Suprapubic skin (tissue), 4 donors: ENCODE measurements at regions not wholly inside any gene's neighbourhood (a gene's known extent, or its start where the extent isn't known, plus 50 kb on each side); places are given as distances from the start of the nearest gene placed in this dataset.

Experiments
- DNase-seq, 2 donors: peaks; one replicate each; pipeline ENCODE4 v3.0.0-alpha.2; 2019; ENCODE audit warnings: low spot score in 2 of 2
- H3K27ac ChIP-seq: fragments of 200-600 bp; sonication (generic); one replicate; pipeline ENCODE4 v1.5.1; 2019
- H3K27me3 ChIP-seq: fragments of 200-600 bp; sonication (generic); one replicate; pipeline ENCODE4 v1.5.1; 2019
- H3K36me3 ChIP-seq: fragments of 200-600 bp; sonication (generic); one replicate; pipeline ENCODE4 v1.5.1; 2019
- H3K4me1 ChIP-seq: fragments of 200-600 bp; sonication (generic); one replicate; pipeline ENCODE4 v1.5.1; 2019
- H3K4me3 ChIP-seq: fragments of 200-600 bp; sonication (generic); one replicate; pipeline ENCODE4 v1.5.1; 2019; ENCODE audit warnings: mild to moderate bottlenecking
- H3K9me3 ChIP-seq: fragments of 200-600 bp; sonication (generic); one replicate; pipeline ENCODE4 v1.5.1; 2019
- EP300 ChIP-seq: sonication (generic); formaldehyde crosslinking; IDR thresholded peaks from one replicate; pipeline ENCODE4 v1.6.1; 2017; ENCODE audit warnings: antibody characterized with exemption
- POLR2A ChIP-seq, 2 donors: fragments of 450-650 bp; IDR thresholded peaks; one replicate each; pipeline ENCODE4 v1.6.1; 2017; ENCODE audit warnings: antibody characterized with exemption in 2 of 2, mild to moderate bottlenecking in 2 of 2, moderate library complexity in 2 of 2
- POLR2AphosphoS5 ChIP-seq, 3 donors: sonication (generic); formaldehyde crosslinking; IDR thresholded peaks; one replicate each; pipeline ENCODE4 v1.6.1; 2017; ENCODE audit warnings: antibody characterized with exemption in 3 of 3
- WGBS: methylation state at CpG from one replicate; pipeline ENCODE4 v1.1.5; 2018; 5-methylcytosine and 5-hydroxymethylcytosine counted together
- TF ChIP-seq, protein P1 (sequence below), 2 donors: fragments of 200-600 bp in 1 of 2; fragments of 450-650 bp in 1 of 2; sonication (generic) in 1 of 2; IDR thresholded peaks; one replicate each; pipeline ENCODE4 v1.5.1; 2016 to 2019; ENCODE audit warnings: antibody characterized with exemption in 2 of 2, mild to moderate bottlenecking in 1 of 2, moderate library complexity in 1 of 2

DNA sequence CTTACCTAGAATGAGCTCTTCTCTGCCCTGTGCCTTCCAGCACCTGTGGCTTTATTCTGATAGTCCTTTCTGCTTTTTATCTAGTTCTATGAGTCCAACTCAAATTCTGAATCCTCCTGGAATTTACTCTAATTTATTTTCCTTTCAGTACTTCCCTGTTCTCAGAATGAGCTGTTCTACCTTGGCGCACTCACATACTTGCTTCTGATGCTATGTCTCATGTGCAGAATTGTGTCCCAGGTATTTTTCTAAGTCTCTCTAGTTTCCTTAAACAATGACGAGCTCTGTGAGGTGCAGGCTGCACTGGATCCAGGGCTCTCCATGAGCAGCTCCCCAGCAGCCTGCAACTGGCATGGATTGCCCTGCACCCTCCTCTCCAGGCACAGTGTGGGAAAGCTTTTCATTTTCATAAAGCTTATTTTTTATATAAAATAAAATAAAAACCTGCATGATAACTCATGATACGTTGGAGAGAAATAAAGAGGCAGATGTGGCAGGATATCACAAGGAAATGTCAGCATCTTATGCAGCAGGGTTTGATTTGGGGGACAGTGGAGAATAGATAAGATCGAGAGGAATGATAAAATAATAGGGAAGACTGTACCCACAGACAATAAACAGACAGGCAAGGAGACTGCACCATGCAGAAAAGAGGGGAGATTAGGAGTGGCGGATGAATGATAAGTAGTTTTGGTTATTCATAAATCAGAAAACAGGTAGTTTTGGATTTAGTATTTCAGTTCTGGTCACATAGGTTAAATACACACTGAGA, 258.2 kb upstream of the POM121L12 start:
- 75% methylated on average over 5 of the region's 5 CpGs for WGBS

DNA sequence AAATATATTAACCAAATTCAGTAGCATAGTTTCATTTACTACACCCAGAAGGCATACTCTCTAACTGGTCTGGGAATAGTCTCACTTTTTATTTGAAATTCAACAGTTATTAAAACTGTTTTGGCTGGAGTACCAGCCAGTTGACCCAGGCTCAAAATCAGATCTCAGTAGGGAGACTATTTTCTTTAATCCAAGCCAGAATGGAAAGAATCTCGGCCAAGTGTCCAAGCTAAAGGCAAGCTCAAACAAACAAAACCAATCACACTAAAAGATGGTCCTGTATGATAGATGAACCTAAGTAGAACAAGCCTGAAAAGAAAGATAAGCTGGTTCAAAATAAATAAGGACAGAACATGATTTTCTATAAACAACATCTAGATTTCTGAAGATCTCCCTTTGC, 259.6 kb upstream of the POM121L12 start:
- Histone ChIP-seq H3K36me3 (no peaks in the 10 kb centered on the region), H3K27me3 (no peaks in the 10 kb centered on the region), H3K4me3 (no peak overlapping the region), H3K4me1 (no peaks in the 10 kb centered on the region), H3K9me3 (peaks cover 3% of the 10 kb centered on the region), H3K27ac (no peak overlapping the region)
- TF ChIP-seq EP300: no peak
- no peak for TF ChIP-seq POLR2A (IDR thresholded peaks at IDR 0.05)
- TF ChIP-seq POLR2AphosphoS5 (IDR thresholded peaks at IDR 0.05): no peak
- TF ChIP-seq, protein P1, sequence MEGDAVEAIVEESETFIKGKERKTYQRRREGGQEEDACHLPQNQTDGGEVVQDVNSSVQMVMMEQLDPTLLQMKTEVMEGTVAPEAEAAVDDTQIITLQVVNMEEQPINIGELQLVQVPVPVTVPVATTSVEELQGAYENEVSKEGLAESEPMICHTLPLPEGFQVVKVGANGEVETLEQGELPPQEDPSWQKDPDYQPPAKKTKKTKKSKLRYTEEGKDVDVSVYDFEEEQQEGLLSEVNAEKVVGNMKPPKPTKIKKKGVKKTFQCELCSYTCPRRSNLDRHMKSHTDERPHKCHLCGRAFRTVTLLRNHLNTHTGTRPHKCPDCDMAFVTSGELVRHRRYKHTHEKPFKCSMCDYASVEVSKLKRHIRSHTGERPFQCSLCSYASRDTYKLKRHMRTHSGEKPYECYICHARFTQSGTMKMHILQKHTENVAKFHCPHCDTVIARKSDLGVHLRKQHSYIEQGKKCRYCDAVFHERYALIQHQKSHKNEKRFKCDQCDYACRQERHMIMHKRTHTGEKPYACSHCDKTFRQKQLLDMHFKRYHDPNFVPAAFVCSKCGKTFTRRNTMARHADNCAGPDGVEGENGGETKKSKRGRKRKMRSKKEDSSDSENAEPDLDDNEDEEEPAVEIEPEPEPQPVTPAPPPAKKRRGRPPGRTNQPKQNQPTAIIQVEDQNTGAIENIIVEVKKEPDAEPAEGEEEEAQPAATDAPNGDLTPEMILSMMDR (IDR thresholded peaks at IDR 0.05): no peak
- DNase-seq: no peak
- WGBS: 76% methylated on average over 1 of the region's 1 CpG

More for the DNA sequence above, 258.2 kb upstream of the POM121L12 start:
- H3K27me3 ChIP-seq: no peaks in the 10 kb centered on the region
- TF ChIP-seq, protein P1 (IDR thresholded peaks at IDR 0.05): no peak
- TF ChIP-seq EP300: no peak
- no peak for TF ChIP-seq POLR2A (IDR thresholded peaks at IDR 0.05)
- no peak for TF ChIP-seq POLR2AphosphoS5 (IDR thresholded peaks at IDR 0.05)
- DNase-seq: no peak
- H3K4me1 ChIP-seq: no peaks in the 10 kb centered on the region
- no peak overlapping the region for H3K27ac ChIP-seq
- peaks cover 3% of the 10 kb centered on the region for H3K9me3 ChIP-seq
- H3K4me3 ChIP-seq: no peak overlapping the region
- no peaks in the 10 kb centered on the region for H3K36me3 ChIP-seq

DNA sequence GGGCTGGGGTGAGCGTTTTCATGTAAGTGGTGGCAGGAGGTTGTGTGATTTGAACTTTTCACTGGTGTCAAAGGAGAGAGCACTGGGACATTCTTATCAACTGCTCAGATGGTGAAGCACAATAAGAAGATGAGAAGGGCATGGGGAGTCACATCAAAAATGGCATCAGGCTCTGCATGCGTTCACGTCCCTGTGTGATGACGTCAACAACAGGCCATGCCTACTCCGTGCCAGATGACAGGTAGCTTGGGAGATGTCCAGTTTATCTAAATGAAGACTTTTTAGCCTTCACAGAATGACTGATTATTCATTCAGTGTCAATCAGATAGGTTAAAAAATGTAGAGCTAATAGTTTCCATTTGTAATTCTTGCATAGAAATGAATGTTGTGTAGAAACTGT, 264.3 kb upstream of the POM121L12 start:
- Histone ChIP-seq H3K27ac (no peak overlapping the region), H3K4me3 (no peak overlapping the region), H3K36me3 (no peaks in the 10 kb centered on the region), H3K4me1 (no peaks in the 10 kb centered on the region), H3K27me3 (no peaks in the 10 kb centered on the region), H3K9me3 (no peaks in the 10 kb centered on the region)
- TF ChIP-seq POLR2AphosphoS5 (IDR thresholded peaks at IDR 0.05) (no peak), POLR2A (IDR thresholded peaks at IDR 0.05) (no peak), EP300 (no peak)
- TF ChIP-seq, protein P1 (IDR thresholded peaks at IDR 0.05): no peak
- DNase-seq: no peak
- WGBS: 81% methylated on average over 5 of the region's 5 CpGs

DNA sequence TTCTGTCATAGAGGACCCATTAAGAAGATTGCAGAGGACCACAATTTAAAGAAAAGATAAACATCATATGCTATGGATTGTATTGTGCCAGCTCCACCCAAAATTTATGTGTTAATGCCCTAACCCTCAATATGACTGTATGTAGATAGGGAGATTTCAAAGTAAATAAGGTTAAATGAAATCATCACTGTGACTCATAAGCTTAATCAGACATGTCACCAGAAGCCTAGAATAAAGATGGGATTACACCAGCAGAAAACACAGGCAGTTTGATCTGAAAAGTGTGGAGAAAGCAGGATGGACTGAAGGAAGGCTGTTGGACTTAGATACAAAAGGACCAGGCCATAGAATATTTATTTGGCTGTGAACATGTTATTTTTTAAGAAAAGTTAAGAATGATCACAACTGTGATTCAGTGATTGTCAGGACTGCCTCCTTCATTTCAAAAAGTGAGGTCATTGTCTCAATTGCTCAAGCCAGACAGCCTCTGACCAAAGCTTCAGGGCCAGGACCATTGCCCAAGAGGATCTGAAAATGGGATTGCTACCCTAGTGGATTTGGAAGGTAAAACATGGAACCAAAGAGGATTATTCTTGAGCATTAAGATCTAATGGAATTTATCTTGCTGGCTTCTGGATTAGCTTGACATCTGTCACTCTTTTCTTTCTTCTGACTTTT, 270.8 kb upstream of the POM121L12 start:
- Histone ChIP-seq H3K9me3 (no peaks in the 10 kb centered on the region), H3K27me3 (no peaks in the 10 kb centered on the region), H3K4me1 (no peaks in the 10 kb centered on the region), H3K36me3 (no peaks in the 10 kb centered on the region), H3K27ac (no peak overlapping the region), H3K4me3 (no peak overlapping the region)
- TF ChIP-seq POLR2AphosphoS5 (IDR thresholded peaks at IDR 0.05) (no peak), EP300 (no peak), POLR2A (IDR thresholded peaks at IDR 0.05) (no peak)
- TF ChIP-seq, protein P1 (IDR thresholded peaks at IDR 0.05): no peak
- DNase-seq: no peak

DNA sequence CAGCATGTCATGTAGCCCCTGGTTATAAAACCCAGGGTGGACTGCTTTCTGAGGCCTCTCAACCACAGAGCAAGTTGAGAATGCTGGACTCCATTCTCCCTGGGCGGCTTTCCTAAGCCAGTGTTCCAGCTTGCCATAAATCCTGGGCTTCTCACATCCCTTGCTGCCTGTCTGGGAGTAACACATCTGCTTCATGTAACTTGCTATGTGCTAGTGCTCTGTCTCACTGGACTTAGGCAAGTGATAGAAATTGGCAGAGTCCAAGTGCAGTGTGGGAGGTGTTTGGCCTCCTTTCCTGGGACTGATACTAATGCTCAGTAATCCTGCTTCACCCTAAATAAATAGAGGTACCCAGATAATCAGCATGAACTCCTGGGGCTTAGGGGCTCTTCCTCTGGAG, 277.1 kb upstream of the POM121L12 start:
- H3K9me3 ChIP-seq: no peaks in the 10 kb centered on the region
- no peaks in the 10 kb centered on the region for H3K27me3 ChIP-seq
- no peak for DNase-seq
- H3K4me3 ChIP-seq: no peak overlapping the region
- TF ChIP-seq, protein P1 (IDR thresholded peaks at IDR 0.05): no peak
- TF ChIP-seq EP300: no peak
- TF ChIP-seq POLR2AphosphoS5 (IDR thresholded peaks at IDR 0.05): no peak
- H3K36me3 ChIP-seq: no peaks in the 10 kb centered on the region
- no peaks in the 10 kb centered on the region for H3K4me1 ChIP-seq
- no peak overlapping the region for H3K27ac ChIP-seq
- WGBS: 38% methylated on average over 1 of the region's 1 CpG
